ENCODE measurements at regions not wholly inside any gene's neighbourhood (a gene's known extent, or its start where the extent isn't known, plus 50 kb on each side); places are given as distances from the start of the nearest gene placed in this dataset.

GRCh38 chr6:140849456-140849855 is 1283.3 kb upstream of the GJE1 start:
- TF ChIP-seq POLR2A (IDR thresholded peaks at IDR 0.05) (no peak), POLR2AphosphoS5 (IDR thresholded peaks at IDR 0.05) (no peak), EP300 (IDR thresholded peaks at IDR 0.05) (no peak)
